ENCODE measurements at regions not wholly inside any gene's neighbourhood (a gene's known extent, or its start where the extent isn't known, plus 50 kb on each side); places are given as distances from the start of the nearest gene placed in this dataset.

GRCh38 chr6:94215552-94215951 is 796.2 kb upstream of the EPHA7 start:
- DNase-seq = no peak
- H3K27ac ChIP-seq = no peak overlapping the region
- TF ChIP-seq CTCF (IDR thresholded peaks at IDR 0.05; ENCODE audit: low read depth, low read length, missing control alignments) = no peak
- H3K27me3 ChIP-seq (replicated peaks) = no peaks in the 10 kb centered on the region
- in situ Hi-C loops (cut with HindIII; ENCODE audit: low pct_ligation_motif_present, low sequenced_read_pairs) = no loop called here
- H3K36me3 ChIP-seq (replicated peaks) = no peaks in the 10 kb centered on the region
- no peak overlapping the region for H3K4me3 ChIP-seq (ENCODE audit: low read depth, low read length)

GRCh38 chr6:94213226-94213625 is 793.9 kb upstream of the EPHA7 start:
- Histone ChIP-seq H3K36me3 (replicated peaks) (no peaks in the 10 kb centered on the region), H3K27ac (no peak overlapping the region), H3K4me3 (ENCODE audit: low read depth, low read length) (no peak overlapping the region), H3K27me3 (replicated peaks) (no peaks in the 10 kb centered on the region)
- TF ChIP-seq CTCF (IDR thresholded peaks at IDR 0.05; ENCODE audit: low read depth, low read length, missing control alignments) = no peak
- in situ Hi-C loops (cut with HindIII; ENCODE audit: low pct_ligation_motif_present, low sequenced_read_pairs) = no loop called here
- no peak for DNase-seq

GRCh38 chr6:94196891-94197290 is 777.5 kb upstream of the EPHA7 start:
- no peak for TF ChIP-seq CTCF (IDR thresholded peaks at IDR 0.05; ENCODE audit: low read depth, low read length, missing control alignments)
- H3K27me3 ChIP-seq (replicated peaks) = no peaks in the 10 kb centered on the region
- in situ Hi-C loops (cut with HindIII; ENCODE audit: low pct_ligation_motif_present, low sequenced_read_pairs) = no loop called here
- no peak overlapping the region for H3K4me3 ChIP-seq (ENCODE audit: low read depth, low read length)
- no peak for DNase-seq
- no peak overlapping the region for H3K27ac ChIP-seq
- H3K36me3 ChIP-seq (replicated peaks) = no peaks in the 10 kb centered on the region

- no peak for TF ChIP-seq CTCF (IDR thresholded peaks at IDR 0.05; ENCODE audit: low read depth, low read length, missing control alignments)
- H3K4me3 ChIP-seq (ENCODE audit: low read depth, low read length) = no peak overlapping the region
- no peak overlapping the region for H3K27ac ChIP-seq
- DNase-seq = no peak
- H3K36me3 ChIP-seq (replicated peaks) = no peaks in the 10 kb centered on the region
- H3K27me3 ChIP-seq (replicated peaks) = no peaks in the 10 kb centered on the region
- in situ Hi-C loops (cut with HindIII; ENCODE audit: low pct_ligation_motif_present, low sequenced_read_pairs) = no loop called here
Measured at GRCh38 chr6:94190030-94190429, 770.7 kb upstream of the EPHA7 start.

GRCh38 chr6:94184666-94185464 is 765.5 kb upstream of the EPHA7 start:
- Histone ChIP-seq H3K4me3 (ENCODE audit: low read depth, low read length) (no peak overlapping the region), H3K27ac (no peak overlapping the region), H3K36me3 (replicated peaks) (no peaks in the 10 kb centered on the region), H3K27me3 (replicated peaks) (no peaks in the 10 kb centered on the region)
- DNase-seq = no peak
- in situ Hi-C loops (cut with HindIII; ENCODE audit: low pct_ligation_motif_present, low sequenced_read_pairs) = no loop called here
- TF ChIP-seq CTCF (IDR thresholded peaks at IDR 0.05; ENCODE audit: low read depth, low read length, missing control alignments) = no peak

GRCh38 chr6:94177429-94177828 is 758.1 kb upstream of the EPHA7 start:
- H3K36me3 ChIP-seq (replicated peaks) = no peaks in the 10 kb centered on the region
- no peak overlapping the region for H3K4me3 ChIP-seq (ENCODE audit: low read depth, low read length)
- TF ChIP-seq CTCF (IDR thresholded peaks at IDR 0.05; ENCODE audit: low read depth, low read length, missing control alignments) = no peak
- H3K27me3 ChIP-seq (replicated peaks) = no peaks in the 10 kb centered on the region
- in situ Hi-C loops (cut with HindIII; ENCODE audit: low pct_ligation_motif_present, low sequenced_read_pairs) = no loop called here
- no peak for DNase-seq
- no peak overlapping the region for H3K27ac ChIP-seq

Measured in brain microvascular endothelial cell (primary cell).